ENCODE measurements at regions not wholly inside any gene's neighbourhood (a gene's known extent, or its start where the extent isn't known, plus 50 kb on each side); places are given as distances from the start of the nearest gene placed in this dataset.

DNA sequence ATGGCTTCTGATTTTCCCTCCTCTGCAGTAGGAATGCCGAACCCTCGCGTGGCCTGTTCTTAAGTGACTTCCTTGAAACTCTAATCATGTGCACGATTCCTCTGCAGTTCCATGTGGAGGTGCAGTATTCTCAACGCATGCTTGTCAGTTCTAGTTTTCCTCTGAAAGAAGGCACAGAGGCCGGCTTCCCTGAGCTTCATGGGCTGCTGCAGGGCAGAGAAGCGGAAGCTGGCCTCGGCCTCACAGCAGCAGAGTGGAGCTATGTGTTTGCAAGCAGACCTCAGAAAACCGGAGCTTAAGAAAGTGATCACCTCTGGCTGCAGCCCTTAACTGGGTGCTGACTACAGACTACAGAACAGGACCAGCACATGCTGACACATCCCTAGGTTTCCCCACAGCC lies 500.7 kb downstream of the GRIN2A start:
- Histone ChIP-seq H3K79me2 (ENCODE audit: control insufficient read depth, insufficient read depth, low read length) (no peaks in the 10 kb centered on the region), H3K4me3 (replicated peaks in 1 of 3; ENCODE audit: insufficient read depth in 1 of 3, low read depth in 1 of 3, low read length in 3 of 3) (no peak overlapping the region), H4K20me1 (replicated peaks; ENCODE audit: control insufficient read depth, extremely low read depth, insufficient read depth, low read length) (no peaks in the 10 kb centered on the region), H2AFZ (ENCODE audit: low read depth, low read length) (no peak overlapping the region), H3K9me1 (replicated peaks; ENCODE audit: control insufficient read depth, extremely low read depth, insufficient read depth, low read length) (no peaks in the 10 kb centered on the region), H3K27ac (ENCODE audit: insufficient read depth, low read depth, low read length) (no peak overlapping the region), H3K27me3 (ENCODE audit: control insufficient read depth in 2 of 2, insufficient read depth in 2 of 2, low read length in 2 of 2) (no peaks in the 10 kb centered on the region), H3K36me3 (ENCODE audit: control insufficient read depth in 2 of 2, extremely low read depth in 1 of 2, insufficient read depth in 2 of 2, low read length in 2 of 2) (no peaks in the 10 kb centered on the region), H3K9ac (replicated peaks; ENCODE audit: extremely low read depth, insufficient read depth, low read length) (no peak overlapping the region), H3K4me1 (ENCODE audit: control insufficient read depth, extremely low read depth, insufficient read depth, low read length) (no peaks in the 10 kb centered on the region), H3K9me3 (replicated peaks; ENCODE audit: control insufficient read depth, insufficient read depth, low read length) (no peaks in the 10 kb centered on the region), H3K4me2 (ENCODE audit: insufficient read depth, low read length) (no peak overlapping the region)
- TF ChIP-seq, protein P1, sequence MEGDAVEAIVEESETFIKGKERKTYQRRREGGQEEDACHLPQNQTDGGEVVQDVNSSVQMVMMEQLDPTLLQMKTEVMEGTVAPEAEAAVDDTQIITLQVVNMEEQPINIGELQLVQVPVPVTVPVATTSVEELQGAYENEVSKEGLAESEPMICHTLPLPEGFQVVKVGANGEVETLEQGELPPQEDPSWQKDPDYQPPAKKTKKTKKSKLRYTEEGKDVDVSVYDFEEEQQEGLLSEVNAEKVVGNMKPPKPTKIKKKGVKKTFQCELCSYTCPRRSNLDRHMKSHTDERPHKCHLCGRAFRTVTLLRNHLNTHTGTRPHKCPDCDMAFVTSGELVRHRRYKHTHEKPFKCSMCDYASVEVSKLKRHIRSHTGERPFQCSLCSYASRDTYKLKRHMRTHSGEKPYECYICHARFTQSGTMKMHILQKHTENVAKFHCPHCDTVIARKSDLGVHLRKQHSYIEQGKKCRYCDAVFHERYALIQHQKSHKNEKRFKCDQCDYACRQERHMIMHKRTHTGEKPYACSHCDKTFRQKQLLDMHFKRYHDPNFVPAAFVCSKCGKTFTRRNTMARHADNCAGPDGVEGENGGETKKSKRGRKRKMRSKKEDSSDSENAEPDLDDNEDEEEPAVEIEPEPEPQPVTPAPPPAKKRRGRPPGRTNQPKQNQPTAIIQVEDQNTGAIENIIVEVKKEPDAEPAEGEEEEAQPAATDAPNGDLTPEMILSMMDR (IDR thresholded peaks at IDR 0.05; ENCODE audit: extremely low read depth in 1 of 2, insufficient read depth in 1 of 2, low read depth in 1 of 2, low read length in 2 of 2) = no peak
- TF ChIP-seq, protein P2, sequence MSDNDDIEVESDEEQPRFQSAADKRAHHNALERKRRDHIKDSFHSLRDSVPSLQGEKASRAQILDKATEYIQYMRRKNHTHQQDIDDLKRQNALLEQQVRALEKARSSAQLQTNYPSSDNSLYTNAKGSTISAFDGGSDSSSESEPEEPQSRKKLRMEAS (IDR thresholded peaks at IDR 0.05; ENCODE audit: insufficient read depth, insufficient read length) = no peak
- TF ChIP-seq EZH2 (IDR thresholded peaks at IDR 0.05; ENCODE audit: borderline replicate concordance, low read depth, low read length, severe bottlenecking) (no peak), POLR2AphosphoS5 (IDR thresholded peaks at IDR 0.05; ENCODE audit: insufficient read depth, low read depth, low read length) (no peak), MYC (IDR thresholded peaks at IDR 0.05; ENCODE audit: low read depth, low read length) (no peak), FOS (IDR thresholded peaks at IDR 0.05; ENCODE audit: borderline replicate concordance, insufficient read depth, low read length) (no peak), JUN (IDR thresholded peaks at IDR 0.05; ENCODE audit: borderline replicate concordance, insufficient read depth, insufficient read length, low read depth) (no peak), GATA2 (IDR thresholded peaks at IDR 0.05; ENCODE audit: insufficient read depth, insufficient read length, low read depth, low read length) (no peak), POLR2A (IDR thresholded peaks at IDR 0.05; ENCODE audit: low read depth, low read length) (no peak)
- intact Hi-C loops (cut with micrococcal nuclease) (no loop called here), dilution Hi-C loops (cut with MboI; ENCODE audit: extremely low pct_ligation_motif_present, low sequenced_read_pairs) (no loop called here)
- no peak for FAIRE-seq
- ChIA-PET CTCF (no interaction called here), POLR2A (no interaction called here)
- DNase-seq (ENCODE audit: low read depth, low spot score) = no peak
- BruUV-seq (replicated peaks) = no TSS peak
